Gastroesophageal sphincter (tissue), 4 donors: ENCODE measurements at regions not wholly inside any gene's neighbourhood (a gene's known extent, or its start where the extent isn't known, plus 50 kb on each side); places are given as distances from the start of the nearest gene placed in this dataset.

Source experiments
- ATAC-seq: fragments of 150-250 bp; one replicate; pipeline ENCODE4 v1.9.1; 2016; ENCODE audit warnings: mild to moderate bottlenecking, moderate library complexity
- H3K27ac ChIP-seq, 4 donors: fragments of 200-600 bp; sonication (generic) in 3 of 4; 1 replicate in 3 of 4; 2 replicates in 1 of 4; pipeline ENCODE4 v1.5.1; 2016 to 2019
- H3K27me3 ChIP-seq: fragments of 200-600 bp; sonication (generic); one replicate; pipeline ENCODE4 v1.5.1; 2019
- H3K36me3 ChIP-seq, 2 donors: fragments of 200-600 bp; sonication (generic); one replicate each; pipeline ENCODE4 v1.5.1; 2019; ENCODE audit warnings: control low read depth in 1 of 2
- H3K4me1 ChIP-seq, 3 donors: fragments of 200-600 bp; sonication (generic); 1 replicate in 2 of 3; 2 replicates in 1 of 3; pipeline ENCODE4 v1.5.1; 2016 to 2019; ENCODE audit warnings: control low read depth in 2 of 3
- H3K4me3 ChIP-seq, 2 donors: fragments of 200-600 bp; sonication (generic); one replicate each; pipeline ENCODE4 v1.5.1; 2019; ENCODE audit warnings: mild to moderate bottlenecking in 1 of 2, moderate library complexity in 1 of 2
- H3K9me3 ChIP-seq, 3 donors: fragments of 200-600 bp; sonication (generic); one replicate each; pipeline ENCODE4 v1.5.1; 2017 to 2019; ENCODE audit warnings: control low read depth in 2 of 3
- EP300 ChIP-seq: sonication (generic); formaldehyde crosslinking; IDR thresholded peaks from one replicate; pipeline ENCODE4 v1.6.1; 2017; ENCODE audit warnings: antibody characterized with exemption, mild to moderate bottlenecking
- POLR2A ChIP-seq, 2 donors: fragments of 450-650 bp; IDR thresholded peaks; one replicate each; pipeline ENCODE4 v1.6.1; 2017; ENCODE audit warnings: antibody characterized with exemption in 2 of 2, mild to moderate bottlenecking in 2 of 2, moderate library complexity in 1 of 2
- POLR2AphosphoS5 ChIP-seq: sonication (generic); formaldehyde crosslinking; IDR thresholded peaks from one replicate; pipeline ENCODE4 v1.6.1; 2017; ENCODE audit warnings: antibody characterized with exemption
- WGBS, 2 donors: methylation state at CpG; one replicate each; pipeline ENCODE4 v1.1.5; 2018; ENCODE audit warnings: low coverage in 1 of 2; 5-methylcytosine and 5-hydroxymethylcytosine counted together
- TF ChIP-seq, protein P1 (sequence below), 4 experiments: fragments of 200-600 bp in 2 of 4; fragments of 450-650 bp in 2 of 4; sonication (generic) in 1 of 4; IDR thresholded peaks; one replicate each; pipeline ENCODE4 v1.5.1; 2017 to 2019; ENCODE audit warnings: antibody characterized with exemption in 4 of 4, mild to moderate bottlenecking in 2 of 4, moderate library complexity in 2 of 4

DNA sequence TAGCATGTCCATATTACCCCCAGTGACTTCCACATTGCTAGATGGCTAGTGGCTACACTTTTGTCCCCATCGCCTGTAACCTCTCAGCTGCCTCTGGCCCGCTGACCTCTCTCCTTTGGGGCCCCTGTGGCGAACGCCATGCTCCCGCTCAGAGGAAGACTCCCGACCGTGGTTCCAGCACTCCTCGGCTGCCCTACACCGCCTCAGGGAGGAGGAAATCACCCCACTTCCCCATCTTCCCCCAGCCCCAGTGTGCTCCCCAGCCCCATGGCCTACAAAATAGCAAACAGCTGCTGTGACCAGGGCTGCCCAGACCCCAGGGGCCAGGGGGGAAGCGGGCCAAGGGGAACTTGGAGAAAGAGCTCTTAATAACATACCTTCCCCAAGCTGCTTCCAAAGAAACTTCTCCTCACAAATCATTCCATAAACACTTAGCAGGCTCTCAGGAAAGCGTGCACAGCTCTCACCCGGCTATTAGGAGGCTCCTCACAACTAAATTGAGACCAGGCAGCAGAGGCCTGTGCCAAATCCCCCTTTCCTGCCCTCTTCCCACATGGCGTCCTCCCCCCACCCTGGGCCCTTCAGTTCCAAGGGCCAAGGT is 63.5 kb upstream of the WNT11 start:
- no peaks in the 10 kb centered on the region for H3K27me3 ChIP-seq
- H3K36me3 ChIP-seq = no peaks in the 10 kb centered on the region
- H3K4me3 ChIP-seq = no peak overlapping the region
- 20 to 50% methylated on average over 2 to 5 of the region's 13 CpGs for WGBS, 2 donors
- peak overlapping the region in 3 of 4 donors; percentile 65 to 72 (median 68) for H3K27ac ChIP-seq
- peaks cover 0 to 10% (median 0%) of the 10 kb centered on the region in 3 donors for H3K9me3 ChIP-seq
- peaks cover 0 to 49% (median 26%) of the 10 kb centered on the region in 3 donors for H3K4me1 ChIP-seq
- no peak for ATAC-seq
- TF ChIP-seq, protein P1, sequence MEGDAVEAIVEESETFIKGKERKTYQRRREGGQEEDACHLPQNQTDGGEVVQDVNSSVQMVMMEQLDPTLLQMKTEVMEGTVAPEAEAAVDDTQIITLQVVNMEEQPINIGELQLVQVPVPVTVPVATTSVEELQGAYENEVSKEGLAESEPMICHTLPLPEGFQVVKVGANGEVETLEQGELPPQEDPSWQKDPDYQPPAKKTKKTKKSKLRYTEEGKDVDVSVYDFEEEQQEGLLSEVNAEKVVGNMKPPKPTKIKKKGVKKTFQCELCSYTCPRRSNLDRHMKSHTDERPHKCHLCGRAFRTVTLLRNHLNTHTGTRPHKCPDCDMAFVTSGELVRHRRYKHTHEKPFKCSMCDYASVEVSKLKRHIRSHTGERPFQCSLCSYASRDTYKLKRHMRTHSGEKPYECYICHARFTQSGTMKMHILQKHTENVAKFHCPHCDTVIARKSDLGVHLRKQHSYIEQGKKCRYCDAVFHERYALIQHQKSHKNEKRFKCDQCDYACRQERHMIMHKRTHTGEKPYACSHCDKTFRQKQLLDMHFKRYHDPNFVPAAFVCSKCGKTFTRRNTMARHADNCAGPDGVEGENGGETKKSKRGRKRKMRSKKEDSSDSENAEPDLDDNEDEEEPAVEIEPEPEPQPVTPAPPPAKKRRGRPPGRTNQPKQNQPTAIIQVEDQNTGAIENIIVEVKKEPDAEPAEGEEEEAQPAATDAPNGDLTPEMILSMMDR (IDR thresholded peaks at IDR 0.05) = no peak
- TF ChIP-seq EP300 = no peak
- TF ChIP-seq POLR2AphosphoS5 = no peak
- TF ChIP-seq POLR2A (IDR thresholded peaks at IDR 0.05) = no peak

DNA sequence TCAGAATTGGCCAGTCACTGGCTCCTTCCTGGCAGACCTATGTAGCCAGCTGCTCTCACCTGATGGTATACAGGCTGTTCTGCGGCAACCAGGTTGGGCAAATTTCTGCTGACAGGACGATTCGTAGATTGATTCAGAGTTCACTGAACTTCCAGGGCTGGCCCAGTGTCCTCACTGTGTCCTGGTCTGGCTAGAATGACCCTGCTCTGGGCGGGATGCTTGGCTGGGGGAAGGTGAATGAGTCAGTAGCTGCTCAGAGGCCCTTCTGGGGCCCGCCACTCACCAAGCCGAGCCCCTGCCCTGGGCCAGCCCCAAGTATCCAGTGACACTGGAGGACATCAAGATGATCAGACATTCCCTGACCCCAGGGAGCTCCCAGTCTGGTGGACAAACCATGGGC is 62.9 kb upstream of the WNT11 start:
- ATAC-seq = peak; percentile 60
- 81% methylated on average over 2 of the region's 6 CpGs; no CpG with 5 or more reads in 1 of the 2 donors for WGBS, 2 donors
- no peaks in the 10 kb centered on the region for H3K27me3 ChIP-seq

DNA sequence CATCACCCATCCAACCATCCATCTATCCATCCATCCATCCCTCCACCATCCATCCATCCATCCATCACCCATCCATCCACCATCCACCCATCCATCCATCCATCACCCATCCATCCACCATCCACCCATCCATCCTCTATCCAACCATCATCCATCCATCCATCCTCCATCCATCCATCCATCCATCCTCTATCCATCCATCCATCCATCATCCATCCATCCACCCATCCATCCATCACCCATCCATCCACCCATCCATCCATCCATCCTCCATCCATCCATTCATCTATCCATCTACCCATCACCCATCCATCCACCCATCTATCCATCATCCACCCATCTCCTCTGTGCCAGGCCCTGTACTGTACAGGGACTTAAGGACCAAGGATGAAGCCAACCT is 62.2 kb upstream of the WNT11 start:
- TF ChIP-seq POLR2A (IDR thresholded peaks at IDR 0.05) (no peak), EP300 (no peak), POLR2AphosphoS5 (no peak)
- TF ChIP-seq, protein P1 (IDR thresholded peaks at IDR 0.05) = no peak
- Histone ChIP-seq H3K27ac (no peak overlapping the region), H3K36me3 (no peaks in the 10 kb centered on the region), H3K4me1 (peaks cover 0 to 49% (median 26%) of the 10 kb centered on the region in 3 donors), H3K27me3 (no peaks in the 10 kb centered on the region), H3K4me3 (no peak overlapping the region), H3K9me3 (no peaks in the 10 kb centered on the region)
- no peak for ATAC-seq

More for the DNA sequence above, 62.9 kb upstream of the WNT11 start:
- no peak for TF ChIP-seq EP300
- no peak for TF ChIP-seq POLR2AphosphoS5
- TF ChIP-seq, protein P1 (IDR thresholded peaks at IDR 0.05) = no peak
- TF ChIP-seq POLR2A (IDR thresholded peaks at IDR 0.05) = no peak
- Histone ChIP-seq H3K4me1 (peaks cover 0 to 49% (median 26%) of the 10 kb centered on the region in 3 donors), H3K4me3 (no peak overlapping the region), H3K36me3 (no peaks in the 10 kb centered on the region), H3K27ac (peak overlapping the region in 3 of 4 donors; percentile 65 to 72 (median 68)), H3K9me3 (peaks cover 0 to 5% (median 0%) of the 10 kb centered on the region in 3 donors)

DNA sequence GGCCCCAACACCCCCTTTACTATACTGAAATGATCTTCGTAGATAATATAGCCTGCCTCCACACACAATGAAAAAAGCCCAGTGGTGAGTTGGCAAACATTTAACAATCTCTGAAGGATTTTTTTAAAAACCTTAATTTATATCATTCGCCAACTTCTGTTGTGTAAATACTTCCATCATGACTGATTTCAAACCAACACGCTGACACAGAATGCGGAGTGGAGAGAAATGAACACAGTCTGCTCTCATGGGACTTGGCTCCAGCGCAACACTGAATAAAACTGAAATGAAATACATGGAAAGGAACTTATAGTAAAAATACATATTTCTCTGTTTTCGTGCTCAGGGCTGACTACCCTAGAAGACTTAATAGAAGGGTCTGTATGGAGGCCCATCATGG is 61.3 kb upstream of the WNT11 start:
- Histone ChIP-seq H3K27ac (peak overlapping the region in 3 of 4 donors; percentile 75 to 82 (median 77)), H3K36me3 (no peaks in the 10 kb centered on the region), H3K27me3 (no peaks in the 10 kb centered on the region), H3K9me3 (no peaks in the 10 kb centered on the region), H3K4me1 (peaks cover 0 to 49% (median 26%) of the 10 kb centered on the region in 3 donors), H3K4me3 (no peak overlapping the region)
- WGBS, 2 donors = 51 to 75% methylated on average over 6 of the region's 6 CpGs
- no peak for TF ChIP-seq POLR2AphosphoS5
- TF ChIP-seq, protein P1 (IDR thresholded peaks at IDR 0.05) = no peak
- TF ChIP-seq POLR2A (IDR thresholded peaks at IDR 0.05) = no peak
- no peak for TF ChIP-seq EP300
- ATAC-seq = no peak
